ENCODE measurements at regions not wholly inside any gene's neighbourhood (a gene's known extent, or its start where the extent isn't known, plus 50 kb on each side); places are given as distances from the start of the nearest gene placed in this dataset.

DNA sequence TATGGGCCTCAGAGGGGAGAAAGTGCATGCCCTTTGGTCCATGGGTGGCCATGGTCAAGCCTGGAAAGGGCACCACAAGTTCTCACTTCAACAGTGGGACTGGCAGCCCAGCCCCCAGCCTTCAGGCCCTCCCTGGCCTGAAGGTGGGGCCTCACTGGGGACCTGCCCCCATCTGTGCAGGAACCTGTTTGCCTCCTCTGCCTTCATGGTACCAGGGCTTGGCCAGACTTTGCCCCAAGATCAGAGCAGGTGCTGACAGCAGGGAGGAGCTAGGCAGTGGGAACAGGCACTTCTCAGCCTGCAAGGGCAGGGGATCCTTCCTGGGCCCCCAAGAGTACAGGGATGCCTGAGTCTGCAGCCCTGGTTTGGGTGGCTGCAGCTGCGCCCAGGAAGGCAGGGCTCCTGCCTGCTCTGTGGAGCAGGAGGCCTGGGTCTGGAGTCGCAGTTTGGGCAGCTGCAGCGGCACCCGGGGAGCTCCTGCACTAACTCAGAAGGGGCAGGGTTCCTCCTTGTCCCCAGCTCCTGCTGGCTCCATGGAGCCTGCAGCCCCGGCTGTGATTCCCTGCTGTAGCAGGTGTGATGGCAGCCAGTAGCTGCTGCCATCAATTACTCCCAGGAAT, 460.1 kb upstream of the NCAM2 start:
- DNase-seq (ENCODE audit: low read depth): no peak

DNA sequence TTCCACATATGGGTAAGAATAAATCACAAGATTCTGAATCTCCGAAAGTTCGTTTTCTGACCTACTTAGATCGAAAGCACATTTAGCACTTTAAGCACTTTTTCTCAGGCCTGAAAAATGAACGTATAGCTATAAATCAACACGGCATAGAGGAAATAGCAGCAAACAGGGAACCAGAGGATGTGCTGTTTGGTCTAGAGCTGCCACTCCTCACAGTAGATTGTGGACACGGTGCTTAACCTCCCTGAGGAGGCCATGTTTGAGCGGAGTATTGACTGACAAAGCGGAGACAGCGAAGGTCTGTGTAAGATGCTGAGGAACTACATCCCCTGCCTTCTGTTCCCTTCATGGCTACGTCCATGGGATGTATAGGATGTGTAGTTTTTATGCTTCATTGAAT, 452.8 kb upstream of the NCAM2 start:
- DNase-seq (ENCODE audit: low read depth): no peak

DNA sequence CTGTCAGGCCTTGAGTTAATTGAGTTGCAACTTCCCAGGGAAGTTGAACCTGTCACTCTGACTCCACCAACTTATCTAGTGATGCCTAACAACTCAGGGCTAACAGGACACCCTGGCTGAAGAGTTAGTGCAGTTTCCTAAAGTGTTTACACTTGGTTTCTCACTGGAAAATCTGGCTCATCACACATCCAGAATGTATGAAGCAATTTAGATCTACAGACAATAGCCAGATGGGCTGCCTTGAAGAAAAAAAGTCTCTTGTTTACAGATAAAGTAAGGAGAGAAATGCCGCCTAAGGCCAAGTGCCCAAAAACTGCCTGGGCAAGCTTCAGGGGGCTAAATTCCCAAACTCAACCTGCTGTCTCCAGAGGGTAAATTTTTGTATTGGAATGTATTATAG, 446.3 kb upstream of the NCAM2 start:
- peak; percentile 2 for DNase-seq (ENCODE audit: low read depth)

DNA sequence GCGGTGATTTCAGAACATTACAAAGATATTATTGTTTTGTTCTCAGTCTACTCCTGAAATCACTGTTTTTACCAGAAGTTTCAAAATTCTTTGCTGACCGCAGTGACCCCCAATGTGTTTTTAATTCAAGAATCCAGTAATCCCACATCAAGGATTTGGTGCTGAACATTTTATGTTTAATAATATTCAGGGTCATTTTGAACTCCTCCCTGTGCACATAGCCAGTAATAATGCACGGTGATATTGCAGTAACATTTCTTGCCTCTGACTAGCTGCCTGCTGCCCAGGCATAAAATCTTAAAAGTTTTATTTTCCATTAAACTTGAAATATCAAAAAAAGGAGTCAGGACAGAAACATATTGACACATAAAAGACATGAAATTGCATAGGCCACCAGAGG, 443.4 kb upstream of the NCAM2 start:
- DNase-seq (ENCODE audit: low read depth): no peak

DNA sequence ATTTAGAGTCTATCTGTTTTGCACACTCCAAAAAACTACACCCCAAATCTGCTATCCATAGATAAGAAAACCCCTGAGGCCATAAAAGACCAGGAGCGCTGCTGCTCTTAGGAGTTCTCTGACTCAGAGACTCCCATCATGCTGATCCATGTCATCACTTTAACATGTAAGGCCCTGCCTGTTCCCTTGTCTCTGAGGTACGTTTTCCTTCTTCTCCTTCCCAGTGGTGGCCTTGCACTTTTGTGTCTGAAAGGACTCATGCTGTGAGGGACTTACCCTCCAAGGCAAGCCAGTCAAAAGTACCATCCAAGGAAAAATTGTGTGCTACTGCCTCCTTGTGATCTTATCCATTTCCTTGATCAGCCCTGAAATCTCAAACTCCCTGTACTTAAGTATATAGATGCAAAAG, 427.4 kb upstream of the NCAM2 start:
- no peak for DNase-seq (ENCODE audit: low read depth)

- no peak for DNase-seq (ENCODE audit: low read depth)
Observed at GRCh38 chr21:20572582-20572981, 425.6 kb upstream of the NCAM2 start.

- no peak for DNase-seq (ENCODE audit: low read depth)
Observed at GRCh38 chr21:20581361-20581760, 416.8 kb upstream of the NCAM2 start.

GRCh38 chr21:20591284-20591683, 406.9 kb upstream of the NCAM2 start:
- no peak for DNase-seq (ENCODE audit: low read depth)

GRCh38 chr21:20592463-20592862, 405.7 kb upstream of the NCAM2 start:
- no peak for DNase-seq (ENCODE audit: low read depth)

DNA sequence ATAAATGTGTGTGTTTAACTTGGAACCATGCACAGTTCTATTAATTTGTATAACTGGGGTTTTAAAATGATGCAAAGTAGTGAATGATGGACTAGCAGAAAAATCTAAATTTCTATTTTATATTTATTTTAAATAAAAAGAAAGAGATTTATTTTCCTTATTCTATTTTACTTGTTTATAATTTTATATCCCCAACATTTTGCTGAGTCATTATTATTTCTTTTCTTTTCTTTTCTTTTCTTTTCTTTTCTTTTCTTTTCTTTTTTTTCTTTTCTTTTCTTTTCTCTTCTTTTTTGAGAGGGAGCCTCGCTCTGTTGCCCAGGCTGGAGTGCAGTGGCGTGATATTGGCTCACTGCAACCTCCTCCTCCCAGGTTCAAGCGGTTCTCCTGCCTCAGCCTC, 395.0 kb upstream of the NCAM2 start:
- DNase-seq (ENCODE audit: low read depth): no peak

GRCh38 chr21:20611008-20611407, 387.2 kb upstream of the NCAM2 start:
- no peak for DNase-seq (ENCODE audit: low read depth)

DNA sequence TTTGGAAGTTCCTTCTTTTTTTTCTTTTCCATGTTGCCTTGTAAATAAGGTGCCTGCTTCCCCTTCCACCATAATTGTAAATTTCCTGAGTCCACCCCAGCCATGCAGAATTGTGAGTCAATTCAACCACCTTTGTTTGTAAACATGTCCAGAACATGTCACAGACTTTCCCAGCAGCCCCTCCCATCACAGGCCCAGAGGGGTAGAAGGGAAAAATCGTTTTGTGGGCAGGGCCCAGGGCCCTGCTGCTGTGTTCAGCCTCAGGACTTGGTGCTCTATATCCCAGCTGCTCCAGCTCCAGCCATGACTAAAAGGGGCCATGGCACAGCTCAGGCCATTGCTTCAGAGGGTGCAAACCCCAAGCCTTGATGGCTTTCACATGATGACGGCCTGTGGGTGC, 384.6 kb upstream of the NCAM2 start:
- DNase-seq (ENCODE audit: low read depth): no peak

DNA sequence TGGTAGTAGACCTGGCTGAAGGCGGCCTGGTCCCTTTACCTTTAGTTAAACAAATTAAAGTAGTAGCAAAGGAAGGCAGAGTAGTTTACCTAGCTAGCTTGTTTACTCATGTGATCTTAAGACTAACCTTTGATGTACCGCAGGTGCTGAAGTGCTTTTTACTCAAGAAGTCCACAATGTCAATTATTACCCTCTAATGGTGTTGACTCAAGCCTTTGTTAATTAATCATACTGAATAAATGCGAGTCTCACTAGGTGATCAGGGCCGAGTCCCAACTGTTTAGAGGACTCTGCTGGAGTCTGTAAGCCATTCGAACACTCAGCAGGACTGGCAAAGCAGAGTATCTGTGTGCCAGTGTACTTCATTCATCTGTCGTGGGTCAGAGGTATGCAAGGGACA, 381.1 kb upstream of the NCAM2 start:
- DNase-seq (ENCODE audit: low read depth): no peak

GRCh38 chr21:20618878-20619277, 379.3 kb upstream of the NCAM2 start:
- DNase-seq (ENCODE audit: low read depth): no peak

DNA sequence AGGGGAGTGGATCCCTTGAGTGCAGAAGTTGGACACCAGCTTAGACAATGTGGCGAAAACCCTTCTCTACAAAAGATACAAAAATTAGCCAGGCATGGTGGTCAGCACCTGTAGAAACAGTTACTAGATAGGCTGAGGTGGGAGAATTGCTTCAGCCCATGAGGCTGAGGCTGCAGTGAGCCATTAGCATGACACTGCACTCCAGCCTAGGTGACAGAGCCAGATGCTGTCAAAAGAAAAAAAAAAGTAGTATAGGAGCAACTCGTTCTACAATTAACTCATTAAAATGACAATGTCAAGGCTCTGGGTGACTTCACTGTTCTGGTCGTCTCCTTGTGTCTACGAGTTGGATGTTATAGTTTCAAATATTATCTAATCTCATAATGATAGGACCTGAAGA, 370.6 kb upstream of the NCAM2 start:
- no peak for DNase-seq (ENCODE audit: low read depth)

DNA sequence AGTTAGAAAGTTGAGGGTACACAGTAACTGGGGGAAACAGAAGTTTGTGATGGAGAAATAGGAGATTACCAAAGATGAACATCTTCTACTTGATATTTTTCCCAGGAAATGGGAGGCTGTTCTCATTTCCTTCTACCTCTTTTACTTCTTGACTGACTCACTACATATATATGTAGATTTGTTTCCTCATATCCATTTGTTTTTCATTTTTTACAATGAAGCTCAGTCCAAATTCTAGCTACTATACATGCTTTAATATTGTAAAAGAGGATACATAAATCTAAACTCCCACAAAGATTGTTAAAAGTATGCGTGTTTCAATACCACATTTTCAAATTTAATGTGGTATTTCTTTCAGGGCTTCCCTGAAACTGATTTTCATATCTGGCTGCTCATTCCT, 366.6 kb upstream of the NCAM2 start:
- DNase-seq (ENCODE audit: low read depth): no peak

DNA sequence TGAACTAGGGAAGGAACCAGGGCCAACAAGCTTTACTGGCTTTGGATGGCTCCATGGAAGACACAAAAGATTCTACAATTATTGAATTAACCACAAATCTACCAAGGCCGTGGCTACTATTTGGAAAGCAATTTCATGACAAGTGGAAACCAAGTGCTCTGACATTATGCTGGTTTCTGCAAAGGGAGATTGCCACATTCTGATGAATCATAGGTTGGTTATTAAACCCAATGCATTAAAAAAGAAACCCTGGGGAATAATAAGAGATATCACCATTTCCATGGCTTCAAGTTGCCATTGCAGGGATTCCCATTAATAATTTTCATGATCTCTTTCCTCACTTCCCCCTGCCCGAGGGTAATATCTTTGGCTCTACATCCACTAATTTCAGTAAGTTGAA, 359.2 kb upstream of the NCAM2 start:
- DNase-seq (ENCODE audit: low read depth): peak; percentile 44

DNA sequence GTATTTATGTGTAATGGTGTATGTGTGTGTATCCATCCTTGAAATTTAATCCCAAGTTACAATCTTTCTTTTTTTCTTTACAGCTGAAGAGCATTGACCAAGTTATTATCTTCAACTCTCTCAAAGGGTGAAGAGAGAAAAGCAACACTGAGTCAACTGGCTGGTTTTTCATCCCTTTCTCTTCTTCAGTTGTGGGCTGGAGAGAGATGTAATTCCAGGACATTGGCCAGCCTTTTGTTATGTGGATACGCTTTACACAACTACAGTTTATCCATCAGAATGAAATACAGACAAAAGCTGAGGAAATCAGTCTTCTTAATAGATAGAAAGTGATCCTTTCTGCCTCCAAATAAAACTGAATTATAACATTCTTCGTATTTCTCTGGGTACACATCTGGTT, 357.0 kb upstream of the NCAM2 start:
- DNase-seq (ENCODE audit: low read depth): no peak

DNA sequence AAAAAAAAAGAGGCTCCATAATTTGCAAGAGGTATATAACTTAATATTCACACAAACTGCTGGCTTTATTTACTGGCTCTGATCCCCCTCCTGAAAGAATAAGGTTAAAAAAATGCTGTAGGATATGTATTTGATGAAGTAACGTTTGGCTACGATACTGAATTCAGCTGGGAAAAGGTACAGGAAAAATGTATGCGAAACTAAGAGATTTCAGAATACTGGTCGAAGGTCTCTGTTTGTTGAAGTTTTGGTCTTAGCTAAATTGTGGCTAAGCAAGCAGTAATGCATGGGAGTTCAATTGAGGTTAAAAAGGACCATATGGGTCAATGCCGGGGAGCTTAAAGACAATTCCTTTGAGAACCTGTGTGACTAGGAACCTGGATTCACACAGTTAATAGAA, 355.5 kb upstream of the NCAM2 start:
- DNase-seq (ENCODE audit: low read depth): no peak

- DNase-seq (ENCODE audit: low read depth): no peak
Observed at GRCh38 chr21:20644552-20644951, 353.7 kb upstream of the NCAM2 start.

DNA sequence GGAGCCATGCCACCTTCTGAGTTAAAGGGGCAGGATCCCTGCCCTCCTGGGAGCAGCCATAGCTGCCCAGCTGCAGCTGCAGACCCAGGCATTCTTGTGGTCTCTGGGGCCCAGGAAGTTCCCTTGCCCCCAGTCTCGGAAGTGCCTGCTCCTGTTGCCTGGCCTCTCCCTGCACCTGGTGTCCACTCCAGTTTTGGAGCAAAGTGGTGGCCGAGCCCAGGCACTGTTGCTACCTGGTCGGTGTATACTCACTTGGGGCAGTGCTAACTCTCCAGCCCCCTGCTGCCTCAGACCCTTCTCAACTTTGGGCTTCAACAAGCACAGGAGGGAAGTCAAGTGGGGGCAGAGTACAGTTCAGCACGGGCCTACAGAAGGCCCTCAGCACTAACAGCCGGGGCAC, 352.9 kb upstream of the NCAM2 start:
- DNase-seq (ENCODE audit: low read depth): no peak

DNA sequence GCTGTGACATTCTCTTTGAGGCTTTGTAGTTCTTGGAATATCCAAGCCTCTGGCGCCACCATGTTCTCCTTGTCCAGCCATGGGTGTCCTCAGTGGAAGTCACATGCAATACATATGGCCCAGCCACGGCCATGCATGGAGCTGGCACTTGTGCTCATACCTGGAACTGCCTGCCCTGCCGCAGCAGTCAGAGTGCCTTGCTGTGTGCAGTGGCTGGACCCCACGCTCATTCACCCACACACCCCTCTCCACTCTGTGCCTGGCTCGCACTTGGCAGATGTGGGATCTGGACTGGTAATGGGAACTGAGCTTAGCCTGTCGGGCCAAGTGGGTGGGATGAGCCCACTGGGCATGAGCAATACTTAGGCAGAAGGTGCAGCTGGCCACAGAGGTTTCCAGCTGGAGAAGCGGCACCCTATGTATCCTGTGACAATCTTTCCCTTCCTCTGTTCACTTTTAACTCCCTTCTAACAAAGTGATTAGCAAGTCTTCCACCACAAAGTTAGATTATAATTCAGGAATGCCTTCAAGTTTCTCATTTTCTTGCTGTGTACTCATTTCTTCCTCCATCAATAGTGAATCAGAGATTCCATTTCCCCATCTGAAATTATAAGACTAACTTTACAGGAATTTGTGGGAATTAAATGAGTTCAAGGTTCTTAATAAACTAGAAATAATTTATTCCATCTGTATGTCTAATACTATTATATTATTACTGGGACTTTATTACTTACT, 351.6 kb upstream of the NCAM2 start:
- no peak for DNase-seq (ENCODE audit: low read depth)

DNA sequence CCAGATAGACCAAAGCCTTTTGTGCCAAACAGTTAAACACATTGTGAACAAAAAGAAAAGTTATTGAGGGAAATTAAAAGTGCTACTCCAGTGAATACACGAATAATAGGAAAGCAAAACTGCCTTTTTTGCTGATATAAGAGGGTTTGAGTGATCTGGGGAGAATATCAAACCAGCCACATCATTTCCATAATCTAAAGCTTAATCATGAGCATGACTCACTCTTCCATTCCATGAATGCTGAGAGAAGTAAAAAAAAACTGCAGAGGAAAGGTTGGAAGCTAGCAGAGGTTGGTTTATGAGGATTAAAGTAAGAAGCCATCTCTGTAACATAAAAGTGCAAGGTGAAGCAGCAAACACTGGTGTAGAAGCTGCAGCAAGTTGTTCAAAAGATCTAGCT, 350.6 kb upstream of the NCAM2 start:
- peak; percentile 8 for DNase-seq (ENCODE audit: low read depth)

DNA sequence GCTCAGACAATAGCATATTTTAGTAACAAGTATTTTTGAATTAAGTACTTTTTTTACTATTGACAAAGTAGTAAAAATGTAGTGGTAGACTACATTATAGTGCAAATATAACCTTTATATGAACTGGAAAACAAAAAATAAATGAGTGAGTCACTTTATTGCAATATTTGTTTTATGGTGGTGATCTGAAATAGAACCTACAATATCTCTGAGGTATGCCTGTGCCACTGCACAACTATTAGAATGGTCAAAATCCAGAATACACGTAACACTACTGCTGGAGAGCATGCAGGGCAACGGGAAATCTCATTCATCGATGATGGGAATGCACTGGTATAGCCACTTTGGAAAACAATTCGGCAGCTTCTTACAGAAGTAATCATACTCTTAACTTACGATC, 349.0 kb upstream of the NCAM2 start:
- DNase-seq (ENCODE audit: low read depth): no peak
